Bronchial epithelial cell (primary cell): ENCODE measurements at regions not wholly inside any gene's neighbourhood (a gene's known extent, or its start where the extent isn't known, plus 50 kb on each side); places are given as distances from the start of the nearest gene placed in this dataset.

Experiments used
- DNase-seq: peaks from one replicate; pipeline ENCODE4 v3.0.0-alpha.2; 2010; ENCODE audit warnings: low read depth
- FAIRE-seq: peaks from 2 replicates; lab custom pipeline; 2011; peaks lifted over from hg19 to GRCh38; lab: Jason Lieb, UNC
- H3K27me3 ChIP-seq: 2 replicates; pipeline ENCODE4 v1.5.1; 2011; ENCODE audit warnings: low read length; ENCODE audit not compliant: control insufficient read depth, insufficient read depth
- H3K36me3 ChIP-seq: 2 replicates; pipeline ENCODE4 v1.5.1; 2011; ENCODE audit warnings: low read length; ENCODE audit not compliant: control insufficient read depth, insufficient read depth
- H3K4me3 ChIP-seq: 2 replicates; pipeline ENCODE4 v1.5.1; 2011; ENCODE audit warnings: mild to moderate bottlenecking, low read depth, low read length, control low read depth
- CTCF ChIP-seq: IDR thresholded peaks from 2 replicates; pipeline ENCODE4 v1.5.1; 2011; ENCODE audit warnings: mild to moderate bottlenecking, moderate library complexity, low read length, control low read depth, inconsistent platforms; ENCODE audit not compliant: insufficient read depth, severe bottlenecking

- Histone ChIP-seq H3K4me3 (no peak overlapping the region), H3K27me3 (no peaks in the 10 kb centered on the region), H3K36me3 (no peaks in the 10 kb centered on the region)
- FAIRE-seq (no peak), DNase-seq (no peak)
- no peak for TF ChIP-seq CTCF
These were observed 90.6 kb downstream of the TNFSF13B start for GRCh38 chr13:108360139-108360538.

DNA sequence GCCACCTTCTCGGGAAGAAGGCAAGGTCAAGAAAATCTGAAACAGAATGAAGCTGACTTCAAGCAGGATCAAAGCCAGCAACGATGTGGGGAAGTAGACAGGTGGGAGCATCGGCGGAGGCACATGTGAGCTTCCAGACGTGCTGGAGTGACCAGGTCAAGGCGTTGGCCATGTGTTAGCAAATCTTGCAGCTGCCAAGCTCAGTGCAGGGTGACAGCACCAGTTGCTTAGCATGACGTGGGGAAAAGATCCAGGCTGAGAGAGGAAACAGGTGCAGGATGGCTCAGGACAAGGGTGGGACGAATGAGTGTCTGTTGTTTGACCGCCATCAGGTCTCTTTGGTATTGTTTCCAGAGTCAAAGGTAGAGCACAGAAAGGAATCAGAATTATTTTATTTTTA, 92.3 kb downstream of the TNFSF13B start:
- no peak for FAIRE-seq
- TF ChIP-seq CTCF, result no peak
- H3K4me3 ChIP-seq, result no peak overlapping the region

GRCh38 chr13:108363666-108364065, 94.1 kb downstream of the TNFSF13B start:
- TF ChIP-seq CTCF, result no peak
- H3K36me3 ChIP-seq, result no peaks in the 10 kb centered on the region
- DNase-seq (no peak), FAIRE-seq (no peak)
- H3K4me3 ChIP-seq, result no peak overlapping the region
- H3K27me3 ChIP-seq, result no peaks in the 10 kb centered on the region

More for the DNA sequence above, 92.3 kb downstream of the TNFSF13B start:
- Histone ChIP-seq H3K36me3 (no peaks in the 10 kb centered on the region), H3K27me3 (no peaks in the 10 kb centered on the region)
- no peak for DNase-seq

- no peak for TF ChIP-seq CTCF
- DNase-seq (no peak), FAIRE-seq (no peak)
- Histone ChIP-seq H3K4me3 (no peak overlapping the region), H3K27me3 (no peaks in the 10 kb centered on the region), H3K36me3 (no peaks in the 10 kb centered on the region)
These were observed 95.7 kb downstream of the TNFSF13B start for GRCh38 chr13:108365255-108365654.

DNA sequence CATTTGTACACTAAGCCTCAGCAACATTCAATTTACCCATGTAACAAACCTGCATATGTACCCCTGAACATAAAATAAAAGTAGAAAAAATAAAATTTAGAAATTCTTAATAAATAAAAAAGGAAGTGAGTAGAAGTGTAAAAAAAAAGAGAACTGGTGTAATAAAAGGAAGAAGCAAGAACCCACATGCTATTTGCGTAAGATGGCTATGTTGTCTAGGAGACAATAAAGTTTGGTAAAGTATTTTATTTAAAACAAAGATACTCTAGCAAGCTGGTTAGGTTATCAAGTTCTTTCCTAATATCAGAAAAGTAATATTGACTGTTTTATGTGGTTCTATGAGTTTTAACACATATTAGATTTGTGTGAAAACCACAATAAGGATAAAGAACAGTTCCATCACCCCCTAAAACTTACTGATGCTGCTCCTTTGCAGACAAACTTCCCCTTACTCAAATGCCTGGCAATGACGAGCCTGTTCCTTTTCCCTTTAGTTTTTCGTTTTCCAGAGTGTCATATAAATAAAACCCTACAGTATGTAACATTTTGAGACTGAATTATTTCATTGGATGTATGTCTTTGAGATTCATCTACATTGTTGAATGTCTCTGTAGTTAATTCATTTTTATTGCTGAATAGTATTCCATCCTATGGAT, 98.9 kb downstream of the TNFSF13B start:
- FAIRE-seq (no peak), DNase-seq (no peak)
- no peak for TF ChIP-seq CTCF
- Histone ChIP-seq H3K27me3 (no peaks in the 10 kb centered on the region), H3K36me3 (no peaks in the 10 kb centered on the region), H3K4me3 (no peak overlapping the region)

DNA sequence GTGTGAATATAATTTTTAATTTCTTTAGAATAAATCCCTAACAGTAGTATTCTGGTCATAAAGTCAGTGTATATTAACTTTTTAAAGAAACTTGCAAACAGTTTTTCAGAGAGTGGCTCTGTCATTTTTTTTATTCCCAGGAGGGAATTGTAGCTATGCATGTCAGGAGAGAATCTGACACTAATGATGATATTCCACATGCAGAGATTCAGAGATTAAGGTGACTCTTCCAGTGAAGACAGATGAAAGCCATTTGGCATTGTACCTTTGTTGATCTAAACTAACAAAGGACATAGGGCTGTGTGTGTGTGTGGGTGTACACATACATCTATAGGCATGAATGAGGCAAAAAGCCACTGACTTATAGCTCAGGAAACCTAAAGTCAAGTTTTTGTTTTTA, 99.9 kb downstream of the TNFSF13B start:
- no peak for DNase-seq
- Histone ChIP-seq H3K36me3 (no peaks in the 10 kb centered on the region), H3K27me3 (no peaks in the 10 kb centered on the region), H3K4me3 (no peak overlapping the region)
- no peak for FAIRE-seq
- no peak for TF ChIP-seq CTCF
